ENCODE measurements at regions not wholly inside any gene's neighbourhood (a gene's known extent, or its start where the extent isn't known, plus 50 kb on each side); places are given as distances from the start of the nearest gene placed in this dataset.
"Not testable (repeated sequence)": the region's sequence is repeated elsewhere in the genome, so short reads cannot be mapped to it uniquely, and the experiment has no call there.

GRCh38 chr6:50962213-50962759 is 143.6 kb downstream of the TFAP2B start:
- no peak for DNase-seq (ENCODE audit: low spot score)

- DNase-seq (ENCODE audit: low spot score): no peak
Observed at GRCh38 chr6:50963952-50964351, 145.3 kb downstream of the TFAP2B start.

- DNase-seq (ENCODE audit: low spot score): no peak
Observed at GRCh38 chr6:50965495-50965894, 146.8 kb downstream of the TFAP2B start.

GRCh38 chr6:50966532-50966931 is 147.9 kb downstream of the TFAP2B start:
- DNase-seq (ENCODE audit: low spot score): no peak

GRCh38 chr6:50966986-50967385 is 148.3 kb downstream of the TFAP2B start:
- DNase-seq (ENCODE audit: low spot score): no peak

- DNase-seq (ENCODE audit: low spot score): not testable (repeated sequence)
Observed at GRCh38 chr6:50968246-50968645, 149.6 kb downstream of the TFAP2B start.

GRCh38 chr6:50970908-50971307 is 152.2 kb downstream of the TFAP2B start:
- DNase-seq (ENCODE audit: low spot score): no peak

GRCh38 chr6:50973464-50973863 is 154.8 kb downstream of the TFAP2B start:
- DNase-seq (ENCODE audit: low spot score): no peak

- DNase-seq (ENCODE audit: low spot score): no peak
Observed at GRCh38 chr6:50974319-50974718, 155.6 kb downstream of the TFAP2B start.

GRCh38 chr6:50975216-50975615 is 156.5 kb downstream of the TFAP2B start:
- DNase-seq (ENCODE audit: low spot score): no peak

GRCh38 chr6:50976907-50977306 is 158.2 kb downstream of the TFAP2B start:
- DNase-seq (ENCODE audit: low spot score): no peak

GRCh38 chr6:50977796-50978195 is 159.1 kb downstream of the TFAP2B start:
- DNase-seq (ENCODE audit: low spot score): no peak

GRCh38 chr6:50978380-50979170 is 159.9 kb downstream of the TFAP2B start:
- DNase-seq (ENCODE audit: low spot score): no peak

- no peak for DNase-seq (ENCODE audit: low spot score)
Observed at GRCh38 chr6:50979171-50979525, 160.5 kb downstream of the TFAP2B start.

GRCh38 chr6:50984135-50984534 is 165.5 kb downstream of the TFAP2B start:
- DNase-seq (ENCODE audit: low spot score): no peak

GRCh38 chr6:50986319-50986718 is 167.6 kb downstream of the TFAP2B start:
- DNase-seq (ENCODE audit: low spot score): no peak

GRCh38 chr6:50989123-50989522 is 170.5 kb downstream of the TFAP2B start:
- DNase-seq (ENCODE audit: low spot score): no peak

- DNase-seq (ENCODE audit: low spot score): no peak
Observed at GRCh38 chr6:50990750-50991446, 172.2 kb downstream of the TFAP2B start.

GRCh38 chr6:50992232-50992631 is 173.6 kb downstream of the TFAP2B start:
- DNase-seq (ENCODE audit: low spot score): no peak

GRCh38 chr6:50992704-50993625 is 174.3 kb downstream of the TFAP2B start:
- no peak for DNase-seq (ENCODE audit: low spot score)

- DNase-seq (ENCODE audit: low spot score): no peak
Observed at GRCh38 chr6:50993941-50994720, 175.5 kb downstream of the TFAP2B start.
